RCC 7860 (cell line): ENCODE measurements at regions not wholly inside any gene's neighbourhood (a gene's known extent, or its start where the extent isn't known, plus 50 kb on each side); places are given as distances from the start of the nearest gene placed in this dataset.

Experiments
- DNase-seq: peaks from one replicate; pipeline ENCODE4 v3.0.0-alpha.2; 2015; ENCODE audit warnings: low spot score
- FAIRE-seq: peaks from 2 replicates; lab custom pipeline; 2012; peaks lifted over from hg19 to GRCh38; lab: Jason Lieb, UNC

- FAIRE-seq (peak; percentile 33), DNase-seq (peak; percentile 30)
Measured at GRCh38 chr18:55830544-55830943, 242.6 kb upstream of the TCF4 start.

DNA sequence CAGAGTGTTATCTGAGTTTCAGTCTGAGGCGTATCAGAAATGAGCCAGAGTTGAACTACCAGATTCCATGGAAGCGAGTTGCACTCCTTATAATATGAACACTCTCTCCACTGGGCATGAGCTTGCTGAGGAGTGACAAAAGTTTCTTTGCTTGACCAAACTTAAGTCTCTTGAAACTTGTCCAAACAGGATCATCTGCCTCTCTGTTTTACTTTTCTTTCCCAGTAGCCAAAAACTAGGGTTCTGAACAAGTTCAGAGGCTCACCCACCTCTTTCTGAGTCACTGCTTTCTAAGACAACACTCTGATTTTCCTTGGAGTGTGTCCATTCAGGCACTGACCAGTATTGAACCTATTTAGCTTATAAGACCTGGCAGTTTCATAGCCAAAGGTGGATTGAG, 233.2 kb upstream of the TCF4 start:
- peak; percentile 50 for FAIRE-seq
- DNase-seq, result peak; percentile 40

DNA sequence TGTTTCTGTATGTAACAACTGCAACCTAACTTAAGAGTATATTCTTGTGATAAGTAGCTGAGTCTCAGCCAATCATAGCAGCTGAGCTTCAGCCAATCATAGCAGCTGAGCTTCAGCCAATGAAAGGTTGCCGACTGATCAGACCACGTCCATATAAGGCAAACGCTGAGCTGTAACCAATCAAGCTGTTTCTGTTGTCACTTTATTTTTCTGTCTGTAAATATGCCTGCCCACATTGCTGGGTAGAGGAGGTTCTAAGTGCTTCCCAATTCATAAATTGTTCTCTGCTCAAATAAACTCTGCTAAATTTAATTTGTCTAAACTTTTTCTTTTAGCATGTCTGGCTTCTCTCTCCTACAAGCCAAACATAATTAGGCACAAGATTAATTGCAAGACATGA, 231.5 kb upstream of the TCF4 start:
- DNase-seq, result no peak
- no peak for FAIRE-seq

DNA sequence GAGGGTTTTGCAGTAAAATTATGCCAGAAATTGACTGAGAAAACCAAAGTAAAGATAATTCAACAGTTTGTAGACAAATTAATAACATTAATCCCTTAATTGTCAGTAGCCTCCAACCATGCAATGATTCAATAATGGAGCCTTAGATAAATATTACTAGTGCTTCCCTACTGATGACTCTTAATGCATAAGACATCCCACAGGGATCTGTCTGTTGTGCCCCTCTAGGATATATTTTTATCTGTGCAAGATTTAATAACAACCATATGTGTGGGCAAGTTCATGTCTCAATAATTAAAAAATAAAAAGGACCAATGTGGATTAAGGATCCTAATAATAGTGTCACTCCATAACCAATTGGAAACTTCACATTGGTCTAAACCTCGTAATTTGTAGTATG, 230.3 kb upstream of the TCF4 start:
- DNase-seq, result no peak
- FAIRE-seq, result no peak

DNA sequence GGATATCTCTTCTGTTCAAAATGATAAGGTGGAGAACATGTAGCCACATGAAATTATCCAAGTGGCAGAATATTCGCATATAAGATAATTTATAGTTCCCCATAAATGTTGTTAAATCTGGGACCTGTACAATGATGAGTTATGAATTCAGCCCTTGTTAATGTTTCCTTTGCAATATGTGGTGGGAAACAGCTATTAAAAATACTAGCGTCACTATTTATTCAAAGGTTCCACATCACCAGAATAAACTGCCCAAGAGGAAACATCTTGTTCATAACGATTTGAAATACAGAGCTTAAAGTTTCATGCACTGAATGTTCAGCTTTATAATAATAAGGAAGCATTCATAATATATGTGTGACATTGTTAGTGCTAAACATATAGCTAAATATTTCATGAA, 223.9 kb upstream of the TCF4 start:
- FAIRE-seq (no peak), DNase-seq (no peak)

DNA sequence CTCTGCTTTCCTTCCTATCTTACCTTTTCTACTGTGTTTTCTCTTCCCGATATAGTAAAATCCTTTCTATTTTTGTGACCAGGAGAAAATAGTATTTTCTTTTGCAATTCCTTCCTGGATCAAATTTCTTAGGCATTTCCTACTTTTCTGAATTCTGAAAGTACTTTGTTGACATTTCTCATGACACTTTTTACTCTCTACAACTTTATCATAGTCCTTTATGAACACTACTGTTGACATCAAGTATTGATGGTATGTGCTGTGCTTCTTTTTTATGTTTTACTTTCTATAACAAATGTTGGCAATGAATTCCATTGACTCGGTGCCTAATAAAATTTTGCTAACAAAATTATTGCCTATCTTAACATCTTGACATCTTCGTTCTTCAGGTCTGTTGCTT, 217.7 kb upstream of the TCF4 start:
- DNase-seq (no peak), FAIRE-seq (no peak)

- FAIRE-seq (no peak), DNase-seq (no peak)
Measured at GRCh38 chr18:55795101-55795669, 207.2 kb upstream of the TCF4 start.

DNA sequence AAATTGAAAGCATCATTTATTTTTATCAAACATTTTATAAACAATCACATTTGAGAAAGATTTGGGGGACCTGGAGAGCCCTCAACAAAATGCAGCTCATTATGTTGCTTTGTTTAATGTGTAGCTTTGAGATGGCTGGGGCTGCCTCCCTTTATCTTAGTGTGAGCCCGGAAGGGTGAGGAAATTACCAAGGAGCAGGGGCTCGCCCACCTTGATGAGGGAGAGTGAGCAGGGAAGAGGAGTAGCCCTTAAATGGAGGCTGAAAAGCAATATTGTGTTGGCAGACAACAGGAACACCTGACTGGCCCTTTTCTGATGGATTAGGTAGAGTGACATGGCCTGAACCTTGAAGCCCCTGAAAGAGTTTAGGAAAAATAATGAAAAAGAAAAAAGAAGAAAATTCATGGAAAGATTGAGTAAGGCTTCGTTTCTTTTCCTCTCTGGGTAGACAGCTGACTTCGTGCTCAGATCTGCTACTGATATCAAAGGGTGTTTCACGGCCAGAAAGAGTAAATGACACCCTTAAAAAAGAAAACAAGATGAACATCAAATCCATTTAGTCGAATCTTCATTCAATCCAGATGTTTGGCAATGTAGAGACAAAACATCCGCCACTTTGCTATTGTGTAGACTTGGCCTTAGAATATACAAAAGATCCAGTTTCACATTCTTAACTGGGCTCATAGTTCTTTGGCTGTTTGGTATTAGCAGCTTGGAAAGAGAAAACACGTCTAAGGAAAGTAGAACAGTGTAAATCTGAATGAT, 206.5 kb upstream of the TCF4 start:
- no peak for DNase-seq
- FAIRE-seq, result no peak

GRCh38 chr18:55790296-55790695, 202.3 kb upstream of the TCF4 start:
- DNase-seq, result peak; percentile 72
- FAIRE-seq, result peak; percentile 74

DNA sequence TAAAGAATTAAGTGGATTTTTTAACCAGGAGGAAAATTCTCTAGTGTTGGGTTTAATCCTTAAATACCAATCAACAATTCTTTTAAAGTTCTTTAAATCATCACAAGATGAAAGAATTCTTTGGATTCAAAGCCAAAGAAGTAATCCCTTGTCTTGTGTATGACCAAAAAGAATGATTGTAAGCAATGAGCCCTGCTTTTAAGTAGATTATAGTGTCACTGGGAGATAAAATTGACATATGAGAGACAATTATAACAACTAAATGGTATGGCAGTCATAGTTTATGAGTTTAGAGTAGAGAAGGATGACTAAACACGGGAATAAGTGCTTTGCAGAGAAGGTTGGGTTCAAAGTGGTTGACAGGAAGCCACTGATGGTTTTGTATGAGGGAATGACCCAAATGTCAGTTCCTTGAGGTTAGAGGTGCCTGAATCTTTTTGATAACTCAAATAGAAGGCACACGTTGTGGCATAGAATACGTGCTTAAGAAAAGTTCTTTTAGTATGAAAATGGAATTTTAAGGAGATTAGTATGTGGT, 199.6 kb upstream of the TCF4 start:
- DNase-seq (no peak), FAIRE-seq (no peak)

DNA sequence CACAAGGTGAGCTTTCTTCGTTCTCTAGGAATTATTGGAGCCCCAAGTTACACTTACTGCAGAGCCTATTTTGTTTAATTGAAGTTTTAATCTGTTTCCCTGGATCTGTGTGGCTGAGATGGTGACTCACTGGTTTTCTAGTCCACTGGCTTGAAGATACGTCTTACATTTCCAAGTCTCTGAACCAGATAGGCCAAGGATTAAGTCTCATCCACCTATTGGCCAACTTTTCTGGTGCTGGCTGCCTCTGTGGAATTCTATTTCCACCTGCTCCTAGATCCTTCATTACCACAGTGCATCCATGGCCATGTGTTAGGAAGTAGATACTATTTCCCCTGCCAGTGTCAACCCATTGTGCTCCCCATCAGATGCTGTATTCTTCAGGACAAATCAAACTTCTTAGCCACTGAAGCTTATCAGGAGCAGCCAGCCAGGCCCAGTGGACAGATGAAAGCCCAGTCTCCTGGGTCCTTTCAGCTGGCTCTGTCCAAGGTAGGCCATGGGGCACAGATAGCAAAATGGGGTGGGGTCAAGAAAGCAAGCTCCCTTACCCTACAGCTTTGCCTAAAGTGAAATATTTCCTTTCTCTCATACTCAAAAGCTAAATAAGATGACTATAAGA, 198.8 kb upstream of the TCF4 start:
- DNase-seq (peak; percentile 15), FAIRE-seq (no peak)

DNA sequence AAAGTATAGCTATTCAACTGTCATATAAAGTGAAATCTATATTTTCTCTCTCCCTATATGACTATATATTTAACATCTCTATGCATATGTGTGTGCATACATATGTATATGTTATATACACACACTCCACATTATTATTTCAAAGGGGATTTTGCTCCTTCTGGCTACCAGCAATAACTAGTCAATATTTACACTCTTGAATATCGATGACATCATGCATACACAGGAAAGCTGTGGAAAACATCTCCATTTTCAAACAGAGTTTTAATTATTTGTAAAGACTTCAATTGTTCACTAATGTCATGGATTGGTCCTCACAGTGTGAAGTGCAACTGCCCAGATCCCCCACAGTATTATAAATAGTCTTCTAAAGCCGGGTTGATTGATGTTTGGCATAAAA, 195.9 kb upstream of the TCF4 start:
- no peak for DNase-seq
- no peak for FAIRE-seq

DNA sequence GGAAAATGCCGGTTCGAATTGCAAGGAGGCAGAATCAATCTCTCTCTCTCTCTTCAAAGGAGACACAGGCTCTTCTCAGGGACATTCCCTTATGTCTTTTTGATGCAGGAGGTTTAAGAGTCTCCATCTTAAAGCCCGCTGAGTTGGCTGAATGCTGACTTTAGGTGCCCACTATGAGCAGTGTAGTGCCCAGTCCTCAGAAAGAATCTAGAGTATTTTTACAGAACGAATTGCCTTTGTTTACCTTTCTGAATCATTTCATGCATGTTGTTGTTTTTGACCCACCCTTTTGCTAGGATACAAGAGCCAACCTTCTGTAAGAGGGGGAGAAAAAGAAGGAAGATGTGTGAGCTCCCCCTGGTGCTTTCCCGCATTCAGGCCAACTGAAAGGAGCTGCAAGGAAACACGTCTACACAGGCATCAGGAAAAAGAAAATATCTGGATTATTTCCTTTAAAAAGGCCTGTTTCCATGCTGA, 193.5 kb upstream of the TCF4 start:
- DNase-seq (no peak), FAIRE-seq (no peak)

- FAIRE-seq, result no peak
Measured at GRCh38 chr18:55780586-55781071, 192.6 kb upstream of the TCF4 start.

GRCh38 chr18:55779691-55780585, 191.9 kb upstream of the TCF4 start:
- DNase-seq (no peak), FAIRE-seq (no peak)

More at GRCh38 chr18:55780586-55781071, 192.6 kb upstream of the TCF4 start:
- DNase-seq, result no peak

- FAIRE-seq (no peak), DNase-seq (no peak)
Measured at GRCh38 chr18:55778788-55779690, 191.0 kb upstream of the TCF4 start.

- no peak for FAIRE-seq
- DNase-seq, result no peak
Measured at GRCh38 chr18:55777666-55778304, 189.8 kb upstream of the TCF4 start.

- DNase-seq, result no peak
- no peak for FAIRE-seq
Measured at GRCh38 chr18:55775972-55776371, 188.0 kb upstream of the TCF4 start.

DNA sequence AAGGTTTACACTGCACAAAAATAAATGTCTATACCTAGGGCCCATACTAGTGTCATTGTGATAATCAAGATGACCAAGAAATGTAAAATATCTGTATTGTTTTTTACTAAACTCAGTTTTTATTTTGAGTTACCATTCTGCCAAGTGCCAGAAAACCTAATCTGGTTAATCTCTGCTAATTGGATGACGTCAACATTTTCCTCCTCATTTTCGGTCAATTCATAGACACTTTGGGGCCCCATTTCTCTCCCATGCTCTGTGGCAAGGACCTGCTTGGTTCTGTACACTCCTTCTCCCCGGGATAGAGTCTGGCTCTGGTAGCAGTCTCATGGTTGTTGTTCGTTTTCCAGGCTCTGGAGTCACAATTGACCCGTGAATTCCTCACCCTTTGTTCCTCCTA, 186.5 kb upstream of the TCF4 start:
- DNase-seq, result no peak
- no peak for FAIRE-seq
